Gastrocnemius medialis (tissue), 4 donors: ENCODE measurements at regions not wholly inside any gene's neighbourhood (a gene's known extent, or its start where the extent isn't known, plus 50 kb on each side); places are given as distances from the start of the nearest gene placed in this dataset.

ENCODE experiments used
- POLR2A ChIP-seq, 2 donors: fragments of 450-650 bp; IDR thresholded peaks; one replicate each; pipeline ENCODE4 v1.6.1; 2017; ENCODE audit warnings: antibody characterized with exemption in 2 of 2, mild to moderate bottlenecking in 2 of 2, moderate library complexity in 2 of 2
- TF ChIP-seq, protein P1 (sequence below), 5 experiments: fragments of 450-650 bp in 3 of 5; fragments of 200-600 bp in 2 of 5; sonication (generic) in 2 of 5; IDR thresholded peaks in 4 of 5; conservative IDR thresholded peaks in 1 of 5; 1 replicate in 4 of 5; 2 replicates in 1 of 5; pipeline ENCODE4 v1.5.1; 2016 to 2019; ENCODE audit warnings: antibody characterized with exemption in 5 of 5, mild to moderate bottlenecking in 3 of 5, moderate library complexity in 3 of 5

DNA sequence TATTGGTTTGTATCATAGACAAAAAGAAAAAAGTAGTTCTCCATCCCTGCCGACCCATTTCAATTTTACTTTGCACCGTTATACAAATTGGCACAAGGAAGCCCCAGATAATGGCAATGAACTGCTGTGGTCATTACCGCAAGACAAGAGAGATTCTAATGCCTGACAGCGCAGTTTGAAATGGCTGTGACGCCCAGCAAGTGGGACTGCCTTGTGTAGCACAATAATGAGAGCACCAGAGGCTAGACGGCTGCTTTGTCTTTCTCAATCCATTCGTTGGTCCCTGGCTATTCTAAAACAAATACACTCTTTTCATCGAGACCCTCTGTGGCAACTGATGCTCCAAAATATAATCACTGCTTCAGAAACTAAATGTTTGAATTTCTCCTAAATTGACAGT, 192.4 kb upstream of the NEIL3 start:
- TF ChIP-seq, protein P1, sequence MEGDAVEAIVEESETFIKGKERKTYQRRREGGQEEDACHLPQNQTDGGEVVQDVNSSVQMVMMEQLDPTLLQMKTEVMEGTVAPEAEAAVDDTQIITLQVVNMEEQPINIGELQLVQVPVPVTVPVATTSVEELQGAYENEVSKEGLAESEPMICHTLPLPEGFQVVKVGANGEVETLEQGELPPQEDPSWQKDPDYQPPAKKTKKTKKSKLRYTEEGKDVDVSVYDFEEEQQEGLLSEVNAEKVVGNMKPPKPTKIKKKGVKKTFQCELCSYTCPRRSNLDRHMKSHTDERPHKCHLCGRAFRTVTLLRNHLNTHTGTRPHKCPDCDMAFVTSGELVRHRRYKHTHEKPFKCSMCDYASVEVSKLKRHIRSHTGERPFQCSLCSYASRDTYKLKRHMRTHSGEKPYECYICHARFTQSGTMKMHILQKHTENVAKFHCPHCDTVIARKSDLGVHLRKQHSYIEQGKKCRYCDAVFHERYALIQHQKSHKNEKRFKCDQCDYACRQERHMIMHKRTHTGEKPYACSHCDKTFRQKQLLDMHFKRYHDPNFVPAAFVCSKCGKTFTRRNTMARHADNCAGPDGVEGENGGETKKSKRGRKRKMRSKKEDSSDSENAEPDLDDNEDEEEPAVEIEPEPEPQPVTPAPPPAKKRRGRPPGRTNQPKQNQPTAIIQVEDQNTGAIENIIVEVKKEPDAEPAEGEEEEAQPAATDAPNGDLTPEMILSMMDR (IDR thresholded peaks at IDR 0.05 in 4 of 5, conservative IDR thresholded peaks at IDR 0.05 in 1 of 5): no peak
- no peak for TF ChIP-seq POLR2A (IDR thresholded peaks at IDR 0.05)
